K562 (cell line): ENCODE measurements at regions not wholly inside any gene's neighbourhood (a gene's known extent, or its start where the extent isn't known, plus 50 kb on each side); places are given as distances from the start of the nearest gene placed in this dataset.
A peak's percentile ranks its signal among the peaks of the same experiment; 100 is the strongest.

Experiments
- ATAC-seq: fragments of 200-7000 bp; cut with Tn5 transposase; 3 replicates; pipeline ENCODE4 v1.9.1; 2020; ENCODE audit warnings: moderate library complexity
- BruUV-seq: library from RNA; stranded (reverse); fragments of 400-500 nt; replicated peaks from 2 replicates; lab custom pipeline; 2021; lab: Mats Ljungman, UMichigan
- CTCF ChIA-PET: fragments of 300-600 bp; formaldehyde crosslinking; extraction: SDS; loops from one replicate; lab custom pipeline; 2021; ENCODE audit warnings: low intra/inter-chr PET ratio; lab: Yijun Ruan, JAX
- POLR2A ChIA-PET: fragments of 300-600, 350-650 bp; sonication (Branson Sonifier 250); formaldehyde crosslinking; extraction: SDS; loops from one replicate; lab custom pipeline; 2021; ENCODE audit warnings: antibody characterized with exemption, inconsistent platforms; lab: Yijun Ruan, JAX
- DNase-seq, 4 experiments: peaks; one replicate each; pipeline versions ENCODE4 v3.0.0 to v3.0.0-alpha.2; 2011 to 2018; ENCODE audit warnings: low spot score in 3 of 4, mixed read lengths in 3 of 4; ENCODE audit errors: extremely low read depth in 1 of 4
- FAIRE-seq: peaks from 2 replicates; lab custom pipeline; 2011; peaks lifted over from hg19 to GRCh38; lab: Jason Lieb, UNC
- H2AFZ ChIP-seq: 2 replicates; pipeline ENCODE4 v1.6.0; 2011; ENCODE audit warnings: low read depth, low read length, control low read depth, inconsistent platforms
- H3K27ac ChIP-seq: fragments of 200-600 bp; 3 replicates; pipeline ENCODE4 v1.8.0; 2011; ENCODE audit warnings: low read depth, mild to moderate bottlenecking, control low read depth, inconsistent platforms, low read length, moderate library complexity, mixed read lengths; ENCODE audit errors: extremely low read depth
- H3K27me3 ChIP-seq, 2 experiments: fragments of 300-600 bp in 1 of 2; 2 replicates in 1 of 2; 3 replicates in 1 of 2; pipeline versions ENCODE4 v1.6.0 to v1.8.0; 2011; ENCODE audit warnings: inconsistent platforms in 2 of 2, low read length in 2 of 2, mild to moderate bottlenecking in 1 of 2, mixed read lengths in 1 of 2, moderate library complexity in 1 of 2; ENCODE audit not compliant: control insufficient read depth in 2 of 2, insufficient read depth in 2 of 2
- H3K36me3 ChIP-seq: fragments of 300-600 bp; 3 replicates; pipeline ENCODE4 v1.8.0; 2011; ENCODE audit warnings: mild to moderate bottlenecking, low read length, inconsistent platforms; ENCODE audit not compliant: control insufficient read depth, insufficient read depth
- H3K4me1 ChIP-seq, 2 experiments: fragments of 200-600 bp in 1 of 2; replicated peaks in 1 of 2; 2 replicates in 1 of 2; 3 replicates in 1 of 2; pipeline versions ENCODE4 v1.5.1 to v1.8.0; 2011; ENCODE audit warnings: inconsistent platforms in 2 of 2, low read length in 2 of 2, mild to moderate bottlenecking in 1 of 2, mixed read lengths in 1 of 2, moderate library complexity in 1 of 2; ENCODE audit not compliant: control insufficient read depth in 2 of 2, insufficient read depth in 2 of 2
- H3K4me2 ChIP-seq: 2 replicates; pipeline ENCODE4 v1.6.1; 2011; ENCODE audit warnings: low read length, control low read depth, inconsistent platforms, mixed read lengths; ENCODE audit not compliant: insufficient read depth
- H3K4me3 ChIP-seq: fragments of 200-600 bp; sonication (generic), shearing (Covaris generic); 2 replicates; pipeline ENCODE4 v1.5.1; 2016; ENCODE audit warnings: control low read depth, inconsistent platforms
- H3K79me2 ChIP-seq: fragments of 200-600 bp; 3 replicates; pipeline ENCODE4 v1.8.0; 2011; ENCODE audit warnings: low read length, inconsistent platforms; ENCODE audit not compliant: control insufficient read depth, insufficient read depth
- H3K9ac ChIP-seq, 2 experiments: 2 replicates each; pipeline versions ENCODE4 v1.6.0 to v1.6.1; 2011; ENCODE audit warnings: low read depth in 2 of 2, low read length in 2 of 2, control low read depth in 1 of 2, inconsistent platforms in 1 of 2, mild to moderate bottlenecking in 1 of 2, mixed read lengths in 1 of 2; ENCODE audit not compliant: insufficient read depth in 1 of 2
- H3K9me1 ChIP-seq: one replicate; pipeline ENCODE4 v1.6.0; 2011; ENCODE audit warnings: inconsistent platforms, mild to moderate bottlenecking, low read length, moderate library complexity; ENCODE audit not compliant: control insufficient read depth, insufficient read depth
- H3K9me3 ChIP-seq: replicated peaks from 2 replicates; pipeline ENCODE4 v1.5.1; 2011; ENCODE audit warnings: low read depth, low read length, inconsistent platforms; ENCODE audit not compliant: control insufficient read depth, insufficient read depth
- H4K20me1 ChIP-seq: replicated peaks from 2 replicates; pipeline ENCODE4 v1.6.1; 2011; ENCODE audit warnings: low read length, inconsistent platforms, mixed read lengths; ENCODE audit not compliant: control insufficient read depth, insufficient read depth
- HLTF ChIP-seq: fragments of 450-650 bp; IDR thresholded peaks from 2 replicates; pipeline ENCODE4 v1.6.1; 2016
- LARP7 ChIP-seq: fragments of 450-650 bp; IDR thresholded peaks from 2 replicates; pipeline ENCODE4 v1.6.1; 2016
- NFE2L1 ChIP-seq: fragments of 450-650 bp; IDR thresholded peaks from 2 replicates; pipeline ENCODE4 v1.6.1; 2016; ENCODE audit warnings: missing genetic modification characterization, low read depth, mild to moderate bottlenecking, missing compliant biosample characterization, moderate library complexity, borderline replicate concordance
- NFIC ChIP-seq: fragments of 450-650 bp; IDR thresholded peaks from 2 replicates; pipeline ENCODE4 v1.6.1; 2017; ENCODE audit warnings: mild to moderate bottlenecking, inconsistent platforms
- NFIX ChIP-seq: fragments of 250-450 bp; sonication (Bioruptor Pico); IDR thresholded peaks from 2 replicates; pipeline ENCODE4 v1.4.0; 2020; ENCODE audit warnings: low read depth, mild to moderate bottlenecking, moderate library complexity
- SMARCB1 ChIP-seq: IDR thresholded peaks from 2 replicates; pipeline ENCODE4 v1.6.1; 2011; ENCODE audit warnings: improper control_type of control experiment, low read depth; ENCODE audit not compliant: insufficient read length
- WGBS: fragments of 100-300 bp; shearing (Covaris generic); methylation state at CpG from one replicate; pipeline ENCODE4 v1.1.6; 2016; ENCODE audit warnings: low coverage, mixed read lengths; ENCODE audit not compliant: insufficient coverage; ENCODE audit errors: missing lambda C conversion rate; 5-methylcytosine and 5-hydroxymethylcytosine counted together
- in situ Hi-C: fragments of 300-500 bp; cut with MboI; formaldehyde crosslinking; loops from 4 replicates; pipeline ENCODE4 v1.15.0; 2018; ENCODE audit warnings: inconsistent platforms, mixed read lengths
- intact Hi-C: fragments of 100-400 bp; cut with micrococcal nuclease; formaldehyde crosslinking; loops from 2 replicates; pipeline ENCODE4 v1.14.2; 2022

GRCh38 chr9:94010980-94011533 is 55.9 kb upstream of the BARX1 start:
- H3K27ac ChIP-seq, result no peak overlapping the region
- no peak overlapping the region for H3K9ac ChIP-seq
- H3K4me2 ChIP-seq, result no peak overlapping the region
- no peaks in the 10 kb centered on the region for H4K20me1 ChIP-seq
- intact Hi-C loops, result loop anchor here (5.0 kb wide), 2 partner anchors 156 to 526 kb away; no protein-coding TSS in a partner anchor
- ChIA-PET POLR2A (interaction anchor here (1.2 kb wide), 1 partner anchor 202 kb away, joined by 3 read pairs; no protein-coding TSS in a partner anchor), CTCF (no interaction called here)
- peaks cover 7 to 8% of the 10 kb centered on the region in 2 experiments; a peak in 3 of 5 replicates for H3K27me3 ChIP-seq
- no TSS peak for BruUV-seq
- H3K9me3 ChIP-seq, result no peaks in the 10 kb centered on the region
- ATAC-seq (no peak), DNase-seq (no peak), FAIRE-seq (no peak)
- no peaks in the 10 kb centered on the region for H3K79me2 ChIP-seq
- H3K4me1 ChIP-seq, result no peaks in the 10 kb centered on the region
- in situ Hi-C loops, result no loop called here
- H3K4me3 ChIP-seq, result no peak overlapping the region
- no peak for TF ChIP-seq NFE2L1 (tag)
- no peak for TF ChIP-seq LARP7
- no peak for TF ChIP-seq HLTF
- 0% methylated on average over 4 of the region's 4 CpGs for WGBS
- H2AFZ ChIP-seq, result no peak overlapping the region
- H3K36me3 ChIP-seq, result no peaks in the 10 kb centered on the region
- no peaks in the 10 kb centered on the region for H3K9me1 ChIP-seq

GRCh38 chr9:94005272-94005901 is 50.2 kb upstream of the BARX1 start:
- FAIRE-seq (no peak), ATAC-seq (no peak), DNase-seq (no peak)
- 0% methylated on average over 3 of the region's 3 CpGs for WGBS
- peaks cover 6 to 8% of the 10 kb centered on the region in 2 experiments; a peak in 2 of 5 replicates for H3K27me3 ChIP-seq
- H3K9me3 ChIP-seq, result no peaks in the 10 kb centered on the region
- H3K79me2 ChIP-seq, result no peaks in the 10 kb centered on the region
- no peak overlapping the region for H3K4me2 ChIP-seq
- ChIA-PET CTCF (no interaction called here), POLR2A (interaction anchor here (0.7 kb wide), 1 partner anchor 43 kb away, joined by 3 read pairs; no protein-coding TSS in a partner anchor)
- H2AFZ ChIP-seq, result no peak overlapping the region
- H3K36me3 ChIP-seq, result no peaks in the 10 kb centered on the region
- no TSS peak for BruUV-seq
- TF ChIP-seq NFIX (peak; percentile 91), NFIC (peak; percentile 96), SMARCB1 (no peak)
- no peaks in the 10 kb centered on the region for H3K9me1 ChIP-seq
- no peak overlapping the region for H3K27ac ChIP-seq
- no peak overlapping the region for H3K9ac ChIP-seq
- no peak overlapping the region for H3K4me3 ChIP-seq
- in situ Hi-C loops (no loop called here), intact Hi-C loops (no loop called here)
- H3K4me1 ChIP-seq, result no peaks in the 10 kb centered on the region
- no peaks in the 10 kb centered on the region for H4K20me1 ChIP-seq
